GM19395 (cell line): ENCODE measurements at regions not wholly inside any gene's neighbourhood (a gene's known extent, or its start where the extent isn't known, plus 50 kb on each side); places are given as distances from the start of the nearest gene placed in this dataset.

ENCODE experiments used
- ATAC-seq: cut with Tn5 transposase; IDR thresholded peaks from one replicate; pipeline ENCODE4 v1.9.1; 2021; ENCODE audit warnings: mild to moderate bottlenecking, moderate library complexity; ENCODE audit not compliant: unreplicated experiment

DNA sequence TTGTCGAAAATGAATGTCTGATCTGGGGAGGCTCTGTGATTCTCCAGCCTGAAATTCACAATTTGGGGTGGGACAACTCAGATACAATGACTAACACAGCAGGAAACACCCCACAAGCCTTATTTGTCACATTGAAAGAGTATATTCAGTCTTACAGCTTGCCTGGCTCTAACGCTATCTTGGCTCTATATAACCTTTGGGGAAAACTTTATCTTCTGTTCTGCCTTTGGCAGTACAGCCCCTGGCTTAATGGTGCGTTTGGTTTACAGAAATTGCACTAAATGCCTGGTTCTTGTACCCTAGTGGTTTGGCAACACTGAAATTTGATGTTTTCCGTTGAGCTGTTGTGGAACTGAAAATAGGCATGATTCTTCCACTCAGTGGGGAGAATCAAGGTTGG is 178.1 kb upstream of the VEGFC start:
- ATAC-seq = no peak

DNA sequence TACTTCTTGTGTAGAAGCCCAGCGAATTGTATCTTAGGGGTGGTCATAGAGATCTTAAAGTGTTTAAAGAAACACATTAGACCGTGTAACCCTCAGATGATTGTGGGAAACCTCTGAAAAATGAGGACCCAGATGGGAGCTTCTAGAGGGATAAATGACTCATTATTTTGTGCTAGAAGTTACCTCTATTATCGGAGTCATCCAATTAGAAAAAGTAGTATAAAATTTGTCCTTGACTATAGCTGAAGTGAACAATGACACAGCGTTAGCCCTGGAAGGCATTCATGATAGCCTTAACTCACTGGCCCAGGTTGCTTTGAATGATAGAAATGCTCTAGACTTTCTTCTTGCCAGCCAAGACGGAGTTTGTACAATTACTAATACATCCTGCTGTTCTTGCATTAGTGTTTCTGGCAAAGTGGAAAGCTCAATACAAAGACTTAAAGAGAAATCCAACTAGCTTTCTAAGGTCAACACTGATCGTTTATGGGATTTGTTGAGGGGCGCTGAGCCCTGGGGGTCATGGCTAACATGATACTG is 178.9 kb upstream of the VEGFC start:
- ATAC-seq = no peak

DNA sequence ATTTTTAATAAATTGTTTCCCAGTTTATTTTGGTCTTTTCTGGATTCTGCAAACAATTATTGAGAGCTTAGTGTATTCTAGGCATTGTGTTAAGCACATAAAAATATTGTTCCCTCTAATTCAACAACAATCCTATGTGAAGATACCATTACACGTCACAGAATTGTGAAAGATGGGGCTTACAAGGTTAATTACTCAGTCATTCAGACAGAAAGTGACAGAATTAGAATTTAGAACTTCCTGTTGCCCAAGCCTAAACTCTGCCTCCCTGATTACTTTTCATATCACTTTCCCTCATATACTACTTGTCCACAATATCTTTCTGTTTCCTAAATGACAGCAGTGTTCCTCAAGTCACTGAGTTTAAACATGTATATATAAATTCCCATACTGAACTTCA is 186.7 kb upstream of the VEGFC start:
- no peak for ATAC-seq

DNA sequence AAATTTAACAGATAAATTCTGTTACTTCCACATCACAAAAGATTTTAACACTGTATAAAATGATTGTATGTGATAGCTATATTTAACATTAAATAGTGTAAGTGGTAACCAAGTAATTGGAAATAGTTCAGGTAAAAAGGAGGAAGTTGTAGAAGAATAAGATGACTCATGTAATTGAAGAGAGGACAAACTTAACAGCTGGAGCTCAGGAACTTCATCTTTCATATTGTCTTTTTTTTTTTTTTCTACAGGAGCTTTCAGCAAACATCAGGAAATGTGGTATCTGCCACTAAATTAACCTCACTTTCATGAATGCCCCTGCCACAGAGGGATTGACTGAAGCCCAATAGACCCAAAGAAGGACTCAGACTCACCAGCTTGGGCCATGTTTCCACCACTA is 188.4 kb upstream of the VEGFC start:
- ATAC-seq = no peak

DNA sequence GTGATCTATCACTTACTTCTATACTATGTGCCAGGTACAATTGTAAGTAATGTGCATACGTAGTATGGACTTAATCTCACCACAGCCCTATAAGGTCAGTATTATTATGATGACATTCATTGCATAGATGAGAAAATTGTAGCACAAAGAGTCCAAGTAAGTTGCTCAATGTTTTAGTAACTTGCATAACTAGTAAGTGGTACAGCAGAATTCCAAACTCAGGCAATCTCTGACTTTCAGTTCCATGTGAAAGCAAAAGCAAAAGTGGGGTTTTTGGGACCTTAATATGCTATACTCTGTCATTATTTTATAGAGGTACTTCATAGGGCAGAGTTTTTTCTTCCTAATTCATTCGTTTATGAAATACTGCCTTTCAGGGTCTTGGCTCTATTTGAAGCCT is 188.8 kb upstream of the VEGFC start:
- no peak for ATAC-seq

DNA sequence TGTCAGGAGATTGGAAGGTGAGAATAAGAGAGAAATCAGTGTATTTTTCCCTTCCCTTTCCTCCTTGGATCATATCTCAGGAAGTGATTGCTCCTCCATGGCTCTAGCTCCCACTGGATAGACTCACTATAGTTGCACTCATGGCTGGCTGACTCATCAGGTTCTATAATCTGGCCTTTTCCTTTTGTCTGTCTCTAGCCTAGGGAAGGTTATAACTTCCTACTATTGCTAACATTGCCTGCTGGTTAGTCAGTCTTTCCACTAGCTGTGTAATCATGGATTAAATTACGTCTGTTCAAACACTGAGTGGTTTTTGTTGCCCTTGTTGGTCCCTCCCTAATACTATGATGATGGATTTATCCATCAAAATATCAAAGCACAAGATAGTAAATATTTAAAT is 195.5 kb upstream of the VEGFC start:
- no peak for ATAC-seq

DNA sequence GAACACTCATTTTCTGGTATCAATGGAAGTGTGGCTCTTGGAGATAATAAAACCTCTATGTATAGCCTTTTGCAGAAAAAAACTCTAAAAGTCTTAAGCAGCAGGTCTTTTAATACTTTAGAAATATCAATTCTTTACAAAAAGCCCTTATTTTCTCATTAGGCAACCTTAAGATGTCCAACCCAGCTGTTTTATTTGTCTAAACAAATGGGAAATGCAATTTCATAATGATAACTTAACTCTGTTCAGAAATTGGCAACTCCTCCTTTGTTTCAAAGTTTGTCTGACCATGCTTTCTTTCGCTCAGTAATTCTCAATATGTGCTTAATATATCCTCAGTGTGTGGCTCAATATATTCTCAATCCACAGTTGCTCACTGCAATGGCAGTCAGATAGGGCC is 196.5 kb upstream of the VEGFC start:
- no peak for ATAC-seq

DNA sequence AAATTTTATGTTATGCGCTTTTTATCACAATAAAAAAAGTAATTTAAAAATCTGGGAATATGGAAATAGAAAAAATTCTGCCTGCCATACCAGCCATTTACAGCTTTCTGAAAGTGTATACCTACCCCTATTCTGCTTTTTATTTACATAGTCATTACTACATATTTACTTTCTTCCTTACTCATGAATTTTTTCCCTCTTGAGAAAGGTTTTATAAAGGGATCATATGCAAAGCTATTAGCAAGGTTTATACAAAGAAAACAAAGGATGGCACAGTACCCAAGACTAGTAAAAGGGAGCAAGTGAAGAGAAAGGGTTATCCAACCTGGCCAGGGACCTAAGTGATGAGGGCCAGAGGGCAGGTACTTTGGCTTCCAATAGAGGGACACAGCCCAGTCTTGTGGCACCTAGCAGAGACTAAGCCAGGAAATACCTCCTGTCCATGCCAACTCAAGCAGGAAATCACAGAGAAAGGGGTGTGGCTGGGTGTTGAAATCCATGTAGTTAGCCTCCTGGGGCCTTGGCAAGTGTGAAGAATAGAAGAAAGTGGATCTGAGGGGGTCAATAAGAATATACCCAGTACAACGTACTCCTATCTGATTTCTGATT is 207.3 kb upstream of the VEGFC start:
- no peak for ATAC-seq

DNA sequence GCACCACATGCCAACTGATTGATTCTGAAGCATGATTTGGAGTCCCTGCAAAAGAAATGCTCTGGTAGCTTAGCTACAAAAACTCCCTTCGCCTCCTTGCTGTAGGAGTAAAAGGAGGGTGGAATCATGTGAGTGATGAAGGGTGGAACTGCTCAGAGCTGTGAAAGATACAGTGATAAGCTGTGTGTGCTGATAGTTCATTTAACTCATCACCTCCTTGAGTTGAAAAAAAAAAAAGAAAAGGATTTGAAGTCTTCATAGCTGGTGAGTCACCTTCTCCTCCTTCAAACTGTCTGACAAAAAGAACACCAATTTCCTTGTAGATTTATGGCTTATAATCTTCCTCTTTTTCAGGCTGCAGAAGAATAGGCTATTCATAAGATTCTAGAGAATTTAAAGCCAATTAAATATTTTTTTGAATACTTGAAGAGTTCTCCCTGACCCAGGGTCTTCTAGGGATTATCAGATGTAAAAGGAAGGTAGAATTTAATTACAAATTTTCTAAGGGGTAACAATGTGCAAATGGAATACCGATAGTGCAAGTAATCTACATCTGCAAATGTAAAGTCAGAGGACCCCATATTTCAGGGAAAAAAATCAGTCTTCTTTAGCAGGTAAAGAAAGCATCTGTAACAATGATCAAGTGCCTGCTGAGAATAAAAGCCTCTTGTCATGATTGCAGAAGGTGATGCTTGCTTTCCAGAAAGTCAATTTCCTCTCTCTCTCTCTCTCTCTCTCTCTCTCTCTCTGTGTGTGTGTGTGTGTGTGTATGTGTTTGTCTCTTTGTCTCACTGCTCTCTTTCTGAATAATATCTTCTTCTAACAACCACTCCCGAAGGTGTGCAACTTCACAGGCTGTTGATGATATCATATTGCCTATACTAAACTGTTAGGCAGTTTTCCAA is 208.8 kb upstream of the VEGFC start:
- ATAC-seq = no peak

DNA sequence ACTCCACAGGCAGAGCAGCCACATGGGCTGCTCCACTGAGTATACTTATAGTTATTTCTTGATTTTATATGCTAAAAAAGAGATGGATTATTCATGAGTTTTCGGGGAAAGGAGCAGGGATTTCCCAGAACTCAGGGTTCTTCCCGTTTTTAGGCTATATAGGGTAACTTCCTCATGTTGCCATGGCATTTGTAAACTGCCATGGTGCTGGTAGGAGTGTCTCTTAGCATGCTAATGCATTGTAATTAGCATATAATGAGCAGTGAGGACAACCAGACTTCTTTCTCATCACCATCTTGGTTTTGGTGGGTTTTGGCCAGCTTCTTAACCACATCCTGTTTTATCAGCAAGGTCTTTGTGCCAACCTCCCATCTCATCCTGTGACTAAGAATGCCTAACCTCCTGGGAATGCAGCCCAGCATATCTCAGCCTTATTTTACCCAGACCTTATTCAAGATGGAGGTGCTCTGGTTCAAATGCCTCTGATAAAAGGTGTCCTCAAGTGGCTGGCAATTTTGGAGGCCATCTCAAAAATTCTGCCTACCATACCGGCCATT is 213.0 kb upstream of the VEGFC start:
- ATAC-seq = no peak

DNA sequence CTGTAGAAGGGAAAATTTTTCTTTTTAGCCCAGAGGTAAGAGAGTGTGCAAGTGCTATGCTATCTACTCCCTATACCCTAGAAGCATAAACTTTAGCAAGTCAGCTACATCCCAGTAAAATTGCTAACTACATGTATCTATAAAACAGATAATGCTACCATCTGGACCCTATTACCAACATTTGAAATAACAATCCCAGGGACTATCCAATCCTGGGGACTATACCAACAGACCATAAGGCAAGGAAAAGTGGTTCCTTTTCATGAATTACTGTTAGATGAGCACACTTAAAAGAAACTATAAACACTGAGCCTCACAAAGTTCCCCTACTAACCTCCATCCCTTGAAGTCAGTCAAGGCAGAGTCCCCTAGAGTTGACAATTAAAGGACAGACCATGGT is 213.6 kb upstream of the VEGFC start:
- no peak for ATAC-seq

DNA sequence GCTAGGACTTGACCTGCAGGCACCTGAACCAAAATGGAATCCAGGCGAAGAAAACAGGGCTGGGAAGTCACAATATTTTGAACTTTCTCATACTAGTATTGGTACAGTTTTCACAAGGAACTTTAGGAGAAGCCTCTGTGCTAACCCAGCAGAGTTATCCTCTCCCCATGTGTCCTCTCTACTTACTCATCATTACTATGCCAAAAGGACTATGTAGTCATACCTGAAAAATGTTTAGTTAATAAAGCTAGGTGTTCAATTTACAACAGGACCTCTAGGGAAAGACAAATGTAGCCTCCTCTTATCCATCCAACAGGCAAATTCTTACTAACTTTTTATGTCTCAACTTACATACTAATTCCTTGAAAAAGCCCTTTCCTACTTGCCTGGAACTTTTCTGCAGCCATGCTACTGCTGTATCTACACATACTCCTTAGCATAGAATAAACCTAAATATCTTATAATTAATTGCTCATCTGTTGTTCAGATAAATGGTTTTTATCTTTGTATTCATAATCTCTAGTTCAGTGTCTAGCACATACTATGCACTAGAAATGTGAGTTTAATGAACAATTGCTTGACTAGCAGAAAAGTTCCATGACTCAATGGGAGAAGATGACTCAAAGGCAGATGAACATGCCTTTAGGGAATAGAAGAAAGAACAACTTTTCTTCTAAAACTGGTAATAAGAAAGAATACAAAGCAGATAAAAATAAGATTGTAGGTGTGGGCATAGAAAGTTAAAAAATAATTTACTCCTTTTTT is 215.5 kb upstream of the VEGFC start:
- no peak for ATAC-seq

DNA sequence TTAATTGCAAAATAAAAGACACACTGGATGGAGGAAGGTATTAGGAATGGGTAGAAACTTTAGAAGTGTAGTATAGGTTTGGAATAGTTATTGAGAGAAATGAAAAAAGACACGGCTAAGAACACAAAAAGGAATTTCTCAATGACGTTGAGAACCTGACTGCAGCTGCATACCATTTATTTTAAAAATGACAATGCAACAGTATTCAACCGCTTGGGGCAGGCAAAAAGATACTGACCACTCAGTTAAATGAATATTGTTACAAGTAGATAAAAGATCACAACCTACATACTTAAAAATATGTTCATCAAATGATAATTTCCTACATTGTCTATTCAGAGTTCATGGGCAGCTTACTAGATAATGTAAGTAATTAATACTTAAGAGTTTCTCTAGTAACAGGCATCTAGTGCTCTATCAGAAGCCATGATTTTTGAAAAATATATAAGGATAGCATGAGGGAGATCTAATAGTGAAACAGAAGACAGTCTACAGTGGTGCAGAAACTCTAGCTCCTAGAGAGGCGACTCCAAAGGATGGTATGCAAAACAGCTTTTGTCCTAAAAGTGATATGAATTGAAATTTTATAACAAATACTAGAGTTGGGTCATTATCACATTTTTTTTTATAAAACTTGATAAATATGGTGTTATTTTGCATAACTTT is 216.2 kb upstream of the VEGFC start:
- ATAC-seq = no peak

DNA sequence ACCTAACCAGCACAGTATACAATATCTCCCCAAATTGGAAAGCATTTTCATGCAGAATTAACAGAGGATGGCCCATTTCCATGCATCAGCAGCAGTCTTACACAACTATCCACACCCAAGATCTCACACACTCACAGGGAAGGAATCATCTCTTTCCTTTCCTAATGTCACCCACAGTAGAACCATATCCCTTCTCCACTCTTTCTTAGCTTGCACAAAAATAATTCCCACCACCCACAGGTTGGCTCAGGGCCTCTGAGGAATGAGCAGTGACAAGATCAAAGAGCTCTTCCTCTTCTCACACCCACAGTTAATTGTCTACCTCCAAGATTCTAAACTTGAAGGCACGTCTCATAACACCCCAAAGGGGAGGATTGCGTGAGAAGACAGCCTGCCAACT is 217.7 kb upstream of the VEGFC start:
- ATAC-seq = no peak

DNA sequence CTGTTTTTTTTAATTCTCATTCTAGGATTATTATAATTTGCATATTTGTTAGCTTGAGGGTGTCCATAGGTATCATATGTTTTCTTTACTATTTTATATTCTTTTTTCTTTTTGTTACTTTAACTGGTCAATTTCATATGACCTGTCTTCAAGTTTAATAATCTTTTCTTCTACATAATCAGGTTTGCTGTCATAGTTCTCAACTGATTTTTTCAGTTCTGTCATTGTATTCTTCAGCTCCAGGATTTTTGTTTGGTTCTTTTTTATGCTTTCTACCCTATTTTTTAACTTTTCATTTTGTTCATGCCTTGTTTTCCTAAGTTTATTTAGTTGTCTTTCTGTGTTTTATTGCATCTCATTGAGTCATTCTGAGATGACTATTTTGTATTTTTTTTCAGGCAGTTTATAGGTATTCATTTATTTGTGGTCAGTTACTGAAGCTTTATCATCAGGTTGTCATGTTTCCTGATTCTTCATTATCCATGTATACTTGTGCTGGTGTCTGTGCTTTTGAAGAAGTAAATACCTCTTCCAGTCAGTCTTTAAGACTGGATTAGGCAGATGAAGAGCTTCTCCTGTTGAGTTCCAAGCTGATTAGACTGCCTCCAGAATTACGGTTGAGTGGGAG is 220.3 kb upstream of the VEGFC start:
- ATAC-seq = no peak

DNA sequence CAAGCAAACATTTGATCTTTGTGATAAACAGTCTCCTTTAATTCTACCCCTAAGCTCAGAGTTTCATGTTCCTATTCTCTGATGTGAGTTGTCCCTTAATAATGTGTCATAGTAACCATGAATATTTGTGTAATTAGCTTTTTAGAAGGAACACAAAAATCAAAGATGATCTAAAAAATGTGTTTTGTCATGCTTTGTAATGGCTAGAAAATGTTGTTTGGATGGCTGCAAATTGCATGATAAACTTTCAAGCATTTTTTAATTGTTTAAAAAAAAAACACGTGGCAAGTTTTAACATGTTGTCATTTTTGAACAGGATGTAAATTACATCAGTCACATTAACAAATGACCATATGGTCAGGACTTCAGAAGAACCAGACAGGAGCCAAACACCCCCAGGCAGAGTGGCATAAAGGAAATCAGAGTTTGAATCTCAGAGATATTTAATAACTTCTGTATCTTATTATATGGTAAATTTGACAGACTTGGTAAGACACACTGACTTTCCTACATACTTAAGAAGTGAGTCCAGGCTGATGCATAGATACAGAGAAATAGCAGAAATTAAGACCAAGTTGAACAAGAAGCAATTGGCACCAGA is 223.9 kb upstream of the VEGFC start:
- no peak for ATAC-seq

DNA sequence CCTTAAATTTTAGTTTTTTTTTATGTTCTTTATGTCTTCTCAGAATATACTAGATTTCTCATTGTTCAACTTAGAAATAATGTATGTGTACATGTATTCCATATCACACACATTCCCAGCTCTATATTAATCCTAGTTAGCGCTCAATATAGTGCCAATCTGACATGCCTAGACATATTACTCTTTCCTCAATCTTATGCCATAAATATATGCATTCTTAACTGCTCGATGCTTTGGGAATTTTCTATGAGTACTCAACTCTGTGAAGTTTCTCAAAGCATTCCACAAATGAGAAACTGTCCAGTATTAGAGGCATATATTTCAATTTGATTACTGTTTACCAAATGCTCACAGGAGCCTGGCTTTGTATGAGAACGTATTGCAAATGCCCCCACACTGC is 231.2 kb upstream of the VEGFC start:
- no peak for ATAC-seq

DNA sequence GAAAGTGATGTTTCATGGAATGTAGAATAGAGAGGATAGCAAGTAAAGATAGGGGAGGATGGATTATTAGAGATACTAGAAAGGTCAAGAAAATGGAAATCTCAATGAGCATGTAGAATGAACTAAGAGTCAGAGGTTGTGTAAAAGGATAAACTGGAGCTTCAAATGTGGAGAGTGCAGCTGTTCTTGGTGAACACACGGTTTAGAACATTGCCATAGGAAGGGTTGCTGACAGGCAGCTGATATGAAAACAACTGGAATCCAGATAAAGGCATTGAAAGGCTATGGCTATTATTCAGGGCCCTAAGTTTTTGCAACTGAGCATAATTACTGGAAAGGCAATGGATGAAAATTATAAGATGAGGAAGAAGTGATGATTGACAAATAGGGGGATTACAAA is 239.6 kb upstream of the VEGFC start:
- no peak for ATAC-seq

DNA sequence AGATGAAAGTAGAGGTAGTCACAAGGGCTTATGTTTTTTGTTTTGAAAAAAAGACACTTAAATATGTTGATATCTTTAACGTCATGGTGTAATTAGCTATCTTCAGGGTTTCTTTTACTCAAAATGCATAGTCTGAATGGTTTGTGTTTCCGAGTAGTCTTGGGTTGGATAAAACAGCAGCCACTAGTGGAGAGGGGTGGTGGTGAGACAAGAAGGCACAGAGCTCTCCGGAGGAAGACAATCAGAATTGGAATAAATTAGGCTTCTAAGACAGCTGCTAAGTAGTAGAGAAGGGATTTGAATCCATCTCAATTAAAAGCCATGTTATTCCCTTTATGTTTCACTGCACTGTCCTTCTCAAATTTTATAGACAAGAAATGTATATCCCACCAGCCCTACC is 240.4 kb upstream of the VEGFC start:
- no peak for ATAC-seq

DNA sequence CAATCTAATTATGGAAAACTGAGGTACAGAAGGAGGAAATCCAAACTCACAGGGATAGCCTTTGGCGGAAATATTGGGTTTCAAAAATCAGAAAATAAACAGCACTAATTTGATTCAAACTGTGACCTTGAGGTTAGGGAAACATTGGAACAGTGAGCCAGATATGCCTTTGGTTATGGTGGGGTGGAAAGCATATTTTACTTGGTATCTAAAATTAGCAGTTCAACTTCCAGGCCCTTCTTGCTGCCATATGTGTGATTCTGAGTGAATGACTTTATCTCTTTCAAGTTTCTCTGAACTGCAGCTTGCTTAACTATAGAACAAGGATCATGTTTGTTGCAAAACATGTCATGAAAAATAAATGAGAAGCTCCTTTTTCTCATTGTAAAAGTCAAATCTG is 240.9 kb upstream of the VEGFC start:
- no peak for ATAC-seq
